A673 (cell line): ENCODE measurements at regions not wholly inside any gene's neighbourhood (a gene's known extent, or its start where the extent isn't known, plus 50 kb on each side); places are given as distances from the start of the nearest gene placed in this dataset.
"Not testable (repeated sequence)": the region's sequence is repeated elsewhere in the genome, so short reads cannot be mapped to it uniquely, and the experiment has no call there.

Source experiments
- BruUV-seq: library from RNA; stranded (reverse); fragments of 400-500 nt; replicated peaks from 2 replicates; lab custom pipeline; 2021; lab: Mats Ljungman, UMichigan
- CTCF ChIA-PET: fragments of 300-600 bp; sonication (Branson Sonifier 250); formaldehyde crosslinking; loops from one replicate; lab custom pipeline; 2022; ENCODE audit warnings: antibody characterized with exemption; lab: Charles Lee
- POLR2A ChIA-PET: fragments of 300-600 bp; sonication (Branson Sonifier 250); formaldehyde crosslinking; loops from one replicate; lab custom pipeline; 2022; ENCODE audit warnings: antibody characterized with exemption; ENCODE audit not compliant: low non-redundant PET; lab: Charles Lee
- DNase-seq: peaks from one replicate; pipeline ENCODE4 v3.0.0-alpha.2; 2015; ENCODE audit warnings: low spot score
- H3K27ac ChIP-seq: fragments of 200-600 bp; sonication (generic); 2 replicates; pipeline ENCODE4 v1.5.1; 2016; ENCODE audit warnings: mixed run types, low read depth, mild to moderate bottlenecking, mixed read lengths, antibody characterized with exemption, low read length; ENCODE audit not compliant: poor library complexity, severe bottlenecking
- H3K27me3 ChIP-seq: fragments of 200-600 bp; sonication (generic); replicated peaks from 2 replicates; pipeline ENCODE4 v1.6.1; 2017; ENCODE audit warnings: mixed run types, low read depth, mild to moderate bottlenecking, mixed read lengths, antibody characterized with exemption, low read length; ENCODE audit not compliant: insufficient read depth, poor library complexity
- H3K36me3 ChIP-seq: fragments of 200-600 bp; sonication (generic); 2 replicates; pipeline ENCODE4 v1.6.1; 2016; ENCODE audit warnings: mixed run types, mild to moderate bottlenecking, mixed read lengths, antibody characterized with exemption, low read length; ENCODE audit not compliant: insufficient read depth, poor library complexity, severe bottlenecking
- H3K4me1 ChIP-seq: fragments of 200-600 bp; sonication (generic); 2 replicates; pipeline ENCODE4 v1.6.1; 2017; ENCODE audit warnings: mixed run types, mild to moderate bottlenecking, mixed read lengths, antibody characterized with exemption, low read length; ENCODE audit not compliant: insufficient read depth, poor library complexity, severe bottlenecking
- H3K4me3 ChIP-seq: fragments of 200-600 bp; sonication (generic); 2 replicates; pipeline ENCODE4 v1.5.1; 2016; ENCODE audit warnings: low read depth, mixed run types, mild to moderate bottlenecking, mixed read lengths, low read length; ENCODE audit not compliant: poor library complexity, severe bottlenecking
- H3K9me3 ChIP-seq: fragments of 200-600 bp; sonication (generic); 2 replicates; pipeline ENCODE4 v1.6.1; 2016; ENCODE audit warnings: mixed run types, low read depth, mild to moderate bottlenecking, mixed read lengths, antibody characterized with exemption, low read length; ENCODE audit not compliant: poor library complexity, severe bottlenecking
- EZH2 ChIP-seq: fragments of 200-600 bp; sonication (generic); IDR thresholded peaks from 2 replicates; pipeline ENCODE4 v1.6.1; 2017; ENCODE audit warnings: borderline replicate concordance, low read depth, mild to moderate bottlenecking, mixed read lengths, antibody characterized with exemption, low read length; ENCODE audit not compliant: poor library complexity, severe bottlenecking
- intact Hi-C: fragments of 100-400 bp; cut with micrococcal nuclease; formaldehyde crosslinking; loops from one replicate; pipeline ENCODE4 v1.10.0; 2022; ENCODE audit not compliant: unreplicated experiment
- TF ChIP-seq, protein P1 (sequence below): fragments of 300-800, 200-600 bp; sonication (generic); conservative IDR thresholded peaks from 2 replicates; pipeline ENCODE4 v1.5.1; 2017; ENCODE audit warnings: low read depth, mild to moderate bottlenecking, antibody characterized with exemption, low read length, moderate library complexity, mixed read lengths

DNA sequence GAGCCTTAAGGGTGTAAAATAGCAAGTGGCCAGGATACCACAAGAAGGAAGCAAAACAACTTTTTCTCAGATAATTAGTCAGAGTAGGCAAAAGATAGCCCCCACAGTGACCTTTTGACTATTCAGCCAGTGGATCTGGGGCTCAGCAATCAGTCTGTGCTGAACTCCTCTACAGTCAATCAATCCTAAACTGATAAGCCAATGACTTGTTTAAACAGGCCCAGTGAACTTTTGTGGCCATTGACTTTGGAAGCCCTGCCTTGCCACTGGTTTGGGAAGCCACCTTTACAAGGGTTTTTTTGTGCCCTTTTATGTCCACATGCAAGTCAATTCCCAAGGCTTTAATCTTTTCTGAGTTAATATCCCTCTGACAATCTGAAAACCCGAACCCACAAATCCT lies 1565.0 kb upstream of the WWC1 start:
- DNase-seq = no peak
- no peak for TF ChIP-seq EZH2
- TF ChIP-seq, protein P1, sequence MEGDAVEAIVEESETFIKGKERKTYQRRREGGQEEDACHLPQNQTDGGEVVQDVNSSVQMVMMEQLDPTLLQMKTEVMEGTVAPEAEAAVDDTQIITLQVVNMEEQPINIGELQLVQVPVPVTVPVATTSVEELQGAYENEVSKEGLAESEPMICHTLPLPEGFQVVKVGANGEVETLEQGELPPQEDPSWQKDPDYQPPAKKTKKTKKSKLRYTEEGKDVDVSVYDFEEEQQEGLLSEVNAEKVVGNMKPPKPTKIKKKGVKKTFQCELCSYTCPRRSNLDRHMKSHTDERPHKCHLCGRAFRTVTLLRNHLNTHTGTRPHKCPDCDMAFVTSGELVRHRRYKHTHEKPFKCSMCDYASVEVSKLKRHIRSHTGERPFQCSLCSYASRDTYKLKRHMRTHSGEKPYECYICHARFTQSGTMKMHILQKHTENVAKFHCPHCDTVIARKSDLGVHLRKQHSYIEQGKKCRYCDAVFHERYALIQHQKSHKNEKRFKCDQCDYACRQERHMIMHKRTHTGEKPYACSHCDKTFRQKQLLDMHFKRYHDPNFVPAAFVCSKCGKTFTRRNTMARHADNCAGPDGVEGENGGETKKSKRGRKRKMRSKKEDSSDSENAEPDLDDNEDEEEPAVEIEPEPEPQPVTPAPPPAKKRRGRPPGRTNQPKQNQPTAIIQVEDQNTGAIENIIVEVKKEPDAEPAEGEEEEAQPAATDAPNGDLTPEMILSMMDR = no peak
- no peaks in the 10 kb centered on the region for H3K9me3 ChIP-seq
- no peak overlapping the region for H3K27ac ChIP-seq
- no TSS peak for BruUV-seq
- no peaks in the 10 kb centered on the region for H3K36me3 ChIP-seq
- H3K27me3 ChIP-seq = no peaks in the 10 kb centered on the region
- no peaks in the 10 kb centered on the region for H3K4me1 ChIP-seq
- POLR2A ChIA-PET = no interaction called here
- H3K4me3 ChIP-seq = no peak overlapping the region
- intact Hi-C loops = no loop called here
- CTCF ChIA-PET = no interaction called here

DNA sequence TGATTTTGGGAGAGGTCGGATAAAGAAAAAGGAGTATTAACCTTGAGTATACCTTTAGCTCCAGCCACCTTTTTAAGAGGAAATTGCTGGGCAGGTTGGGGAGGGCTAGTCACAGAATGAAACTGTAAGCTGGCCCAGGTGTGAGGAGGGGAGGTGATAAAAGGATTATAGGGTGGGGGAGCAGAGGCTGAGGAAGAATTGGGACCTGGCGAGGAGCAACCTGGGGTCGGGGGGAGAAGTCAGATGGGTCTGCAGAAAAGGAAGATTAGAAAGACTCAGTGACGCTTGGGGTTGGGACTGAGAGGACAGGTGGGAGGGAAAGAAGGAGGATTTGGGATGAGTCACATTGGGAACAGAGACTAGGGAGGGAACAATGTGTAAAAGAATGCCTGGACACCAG lies 1548.5 kb upstream of the WWC1 start:
- DNase-seq = not testable (repeated sequence)

DNA sequence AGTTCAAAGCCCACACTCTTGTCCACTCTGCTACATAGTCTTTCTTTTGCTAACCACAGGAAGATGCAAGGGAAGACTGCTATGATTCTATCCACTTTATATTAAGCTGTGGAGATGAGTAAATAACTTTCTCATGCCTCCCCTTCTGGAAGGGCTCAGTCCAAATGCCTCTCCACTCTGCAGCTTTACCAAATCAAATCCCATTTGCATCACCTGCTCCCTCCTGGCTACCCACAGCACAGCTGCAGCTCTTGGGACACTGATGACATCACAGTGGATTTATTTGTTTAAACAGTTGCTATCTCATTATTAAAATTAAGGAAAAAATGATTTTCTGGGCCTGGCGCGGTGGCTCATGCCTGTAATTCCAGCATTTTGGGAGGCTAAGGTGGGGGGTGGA lies 1544.9 kb upstream of the WWC1 start:
- peaks cover 8% of the 10 kb centered on the region for H3K27me3 ChIP-seq
- H3K36me3 ChIP-seq = no peaks in the 10 kb centered on the region
- ChIA-PET POLR2A (no interaction called here), CTCF (no interaction called here)
- H3K27ac ChIP-seq = no peak overlapping the region
- no TSS peak for BruUV-seq
- no peak overlapping the region for H3K4me3 ChIP-seq
- no peak for DNase-seq
- H3K9me3 ChIP-seq = no peaks in the 10 kb centered on the region
- intact Hi-C loops = no loop called here
- H3K4me1 ChIP-seq = no peaks in the 10 kb centered on the region
- no peak for TF ChIP-seq EZH2
- TF ChIP-seq, protein P1 = no peak

More for the DNA sequence above, 1548.5 kb upstream of the WWC1 start:
- CTCF ChIA-PET, H3K36me3 ChIP-seq, H3K27ac ChIP-seq, H3K9me3 ChIP-seq, H3K4me1 ChIP-seq, intact Hi-C loops, H3K27me3 ChIP-seq, H3K4me3 ChIP-seq, BruUV-seq, POLR2A ChIA-PET: not testable (repeated sequence)

DNA sequence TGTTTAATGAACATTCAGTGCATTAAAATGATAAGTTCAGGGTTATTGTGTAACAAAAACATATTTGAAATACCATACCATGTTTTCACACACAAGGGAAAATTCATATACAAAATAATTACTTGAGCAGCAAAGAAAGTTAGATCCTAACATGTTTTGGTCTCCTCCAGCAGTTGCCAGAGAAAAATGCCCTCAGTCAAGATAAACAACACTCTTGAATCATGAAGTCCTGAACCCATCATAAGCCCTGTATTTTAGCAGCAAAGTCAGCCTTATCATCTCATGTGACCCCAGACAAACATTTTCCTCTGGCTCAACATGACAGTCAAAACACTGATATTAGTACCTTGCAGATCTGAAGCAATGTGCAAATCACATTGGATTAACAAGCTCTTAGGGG lies 1541.1 kb upstream of the WWC1 start:
- peaks cover 8% of the 10 kb centered on the region for H3K27me3 ChIP-seq
- TF ChIP-seq, protein P1 = no peak
- no peak for TF ChIP-seq EZH2
- H3K27ac ChIP-seq = no peak overlapping the region
- POLR2A ChIA-PET = no interaction called here
- CTCF ChIA-PET = no interaction called here
- intact Hi-C loops = no loop called here
- no peaks in the 10 kb centered on the region for H3K4me1 ChIP-seq
- no peaks in the 10 kb centered on the region for H3K9me3 ChIP-seq
- BruUV-seq = no TSS peak
- H3K36me3 ChIP-seq = no peaks in the 10 kb centered on the region
- no peak for DNase-seq
- H3K4me3 ChIP-seq = no peak overlapping the region
